ENCODE measurements at regions not wholly inside any gene's neighbourhood (a gene's known extent, or its start where the extent isn't known, plus 50 kb on each side); places are given as distances from the start of the nearest gene placed in this dataset.
"Not testable (repeated sequence)": the region's sequence is repeated elsewhere in the genome, so short reads cannot be mapped to it uniquely, and the experiment has no call there.

DNA sequence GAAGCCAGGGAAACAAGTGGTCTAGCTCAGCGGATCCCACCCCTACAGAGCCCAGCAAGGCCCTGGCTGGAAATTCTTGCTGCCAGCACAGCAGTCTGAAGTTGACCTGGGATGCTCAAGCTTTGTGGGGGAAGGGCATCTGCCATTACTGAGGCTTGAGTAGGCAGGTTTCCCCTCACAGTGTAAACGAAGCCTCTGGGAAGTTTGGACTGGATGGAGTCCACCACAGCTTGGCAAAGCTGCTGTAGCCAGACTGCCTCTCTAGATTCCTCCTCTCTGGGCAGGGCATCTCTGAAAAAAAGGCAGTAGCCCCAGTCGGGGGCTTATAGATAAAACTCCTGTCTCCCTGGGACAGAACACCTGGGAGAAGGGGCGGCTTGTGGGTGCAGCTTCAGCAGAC lies 365.9 kb upstream of the SALL1 start:
- TF ChIP-seq, protein P1, sequence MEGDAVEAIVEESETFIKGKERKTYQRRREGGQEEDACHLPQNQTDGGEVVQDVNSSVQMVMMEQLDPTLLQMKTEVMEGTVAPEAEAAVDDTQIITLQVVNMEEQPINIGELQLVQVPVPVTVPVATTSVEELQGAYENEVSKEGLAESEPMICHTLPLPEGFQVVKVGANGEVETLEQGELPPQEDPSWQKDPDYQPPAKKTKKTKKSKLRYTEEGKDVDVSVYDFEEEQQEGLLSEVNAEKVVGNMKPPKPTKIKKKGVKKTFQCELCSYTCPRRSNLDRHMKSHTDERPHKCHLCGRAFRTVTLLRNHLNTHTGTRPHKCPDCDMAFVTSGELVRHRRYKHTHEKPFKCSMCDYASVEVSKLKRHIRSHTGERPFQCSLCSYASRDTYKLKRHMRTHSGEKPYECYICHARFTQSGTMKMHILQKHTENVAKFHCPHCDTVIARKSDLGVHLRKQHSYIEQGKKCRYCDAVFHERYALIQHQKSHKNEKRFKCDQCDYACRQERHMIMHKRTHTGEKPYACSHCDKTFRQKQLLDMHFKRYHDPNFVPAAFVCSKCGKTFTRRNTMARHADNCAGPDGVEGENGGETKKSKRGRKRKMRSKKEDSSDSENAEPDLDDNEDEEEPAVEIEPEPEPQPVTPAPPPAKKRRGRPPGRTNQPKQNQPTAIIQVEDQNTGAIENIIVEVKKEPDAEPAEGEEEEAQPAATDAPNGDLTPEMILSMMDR (conservative IDR thresholded peaks at IDR 0.05; ENCODE audit: low read length) = not testable (repeated sequence)
- not testable (repeated sequence) for TF ChIP-seq EZH2phosphoT487 (IDR thresholded peaks at IDR 0.05; ENCODE audit: borderline replicate concordance)
